ENCODE measurements at regions not wholly inside any gene's neighbourhood (a gene's known extent, or its start where the extent isn't known, plus 50 kb on each side); places are given as distances from the start of the nearest gene placed in this dataset.

- Histone ChIP-seq H3K9me1 (ENCODE audit: control insufficient read depth, extremely low read depth, insufficient read depth, low read length) (no peaks in the 10 kb centered on the region), H3K9ac (ENCODE audit: control insufficient read depth, extremely low read depth, insufficient read depth, low read length) (no peak overlapping the region), H3K27me3 (ENCODE audit: control insufficient read depth, extremely low read depth, insufficient read depth, low read length) (no peaks in the 10 kb centered on the region), H4K20me1 (ENCODE audit: control insufficient read depth, extremely low read depth, insufficient read depth, low read length) (no peaks in the 10 kb centered on the region), H2AFZ (ENCODE audit: control insufficient read depth, low read length) (no peak overlapping the region), H3K4me3 (ENCODE audit: control insufficient read depth in 2 of 3, extremely low read depth in 1 of 3, insufficient read depth in 2 of 3, low read depth in 1 of 3, low read length in 3 of 3) (no peak overlapping the region), H3K27ac (ENCODE audit: control insufficient read depth, insufficient read depth, low read length) (no peak overlapping the region), H3K4me1 (ENCODE audit: control insufficient read depth, extremely low read depth, insufficient read depth, low read length) (no peaks in the 10 kb centered on the region), H3K4me2 (ENCODE audit: control insufficient read depth, extremely low read depth, insufficient read depth, low read depth, low read length) (no peak overlapping the region), H3K9me3 (ENCODE audit: control insufficient read depth, low read depth, low read length) (no peaks in the 10 kb centered on the region), H3K36me3 (ENCODE audit: control insufficient read depth in 2 of 2, extremely low read depth in 1 of 2, insufficient read depth in 2 of 2, low read length in 2 of 2) (peaks cover 12 to 23% of the 10 kb centered on the region in 2 experiments), H3K79me2 (ENCODE audit: control insufficient read depth, insufficient read depth, low read length) (peaks cover 88% of the 10 kb centered on the region)
- DNase-seq (ENCODE audit: low read depth, low spot score): no peak
- dilution Hi-C loops (cut with MboI; ENCODE audit: extremely low pct_ligation_motif_present, low sequenced_read_pairs): no loop called here
- no peak for TF ChIP-seq EZH2 (IDR thresholded peaks at IDR 0.05; ENCODE audit: low read length)
- TF ChIP-seq CTCF (optimal IDR thresholded peaks at IDR 0.05 in 1 of 3, IDR thresholded peaks at IDR 0.05 in 1 of 3, conservative IDR thresholded peaks at IDR 0.05 in 1 of 3; ENCODE audit: extremely low read depth in 1 of 3, insufficient read depth in 2 of 3, low read length in 3 of 3): no peak
- no peak for FAIRE-seq
These were observed 414.2 kb upstream of the WWC1 start for GRCh38 chr5:167877114-167877722.

- H3K36me3 ChIP-seq (ENCODE audit: control insufficient read depth in 2 of 2, extremely low read depth in 1 of 2, insufficient read depth in 2 of 2, low read length in 2 of 2): peaks cover 15 to 23% of the 10 kb centered on the region in 2 experiments
- H2AFZ ChIP-seq (ENCODE audit: control insufficient read depth, low read length): no peak overlapping the region
- DNase-seq (ENCODE audit: low read depth, low spot score) (no peak), FAIRE-seq (no peak)
- H3K4me3 ChIP-seq (ENCODE audit: control insufficient read depth in 2 of 3, extremely low read depth in 1 of 3, insufficient read depth in 2 of 3, low read depth in 1 of 3, low read length in 3 of 3): no peak overlapping the region
- H3K9ac ChIP-seq (ENCODE audit: control insufficient read depth, extremely low read depth, insufficient read depth, low read length): no peak overlapping the region
- no peak overlapping the region for H3K27ac ChIP-seq (ENCODE audit: control insufficient read depth, insufficient read depth, low read length)
- H4K20me1 ChIP-seq (ENCODE audit: control insufficient read depth, extremely low read depth, insufficient read depth, low read length): no peaks in the 10 kb centered on the region
- no peak for TF ChIP-seq CTCF (optimal IDR thresholded peaks at IDR 0.05 in 1 of 3, IDR thresholded peaks at IDR 0.05 in 1 of 3, conservative IDR thresholded peaks at IDR 0.05 in 1 of 3; ENCODE audit: extremely low read depth in 1 of 3, insufficient read depth in 2 of 3, low read length in 3 of 3)
- TF ChIP-seq EZH2 (IDR thresholded peaks at IDR 0.05; ENCODE audit: low read length): no peak
- dilution Hi-C loops (cut with MboI; ENCODE audit: extremely low pct_ligation_motif_present, low sequenced_read_pairs): no loop called here
- H3K9me1 ChIP-seq (ENCODE audit: control insufficient read depth, extremely low read depth, insufficient read depth, low read length): no peaks in the 10 kb centered on the region
- peaks cover 89% of the 10 kb centered on the region for H3K79me2 ChIP-seq (ENCODE audit: control insufficient read depth, insufficient read depth, low read length)
- no peaks in the 10 kb centered on the region for H3K4me1 ChIP-seq (ENCODE audit: control insufficient read depth, extremely low read depth, insufficient read depth, low read length)
- H3K9me3 ChIP-seq (ENCODE audit: control insufficient read depth, low read depth, low read length): no peaks in the 10 kb centered on the region
- H3K27me3 ChIP-seq (ENCODE audit: control insufficient read depth, extremely low read depth, insufficient read depth, low read length): no peaks in the 10 kb centered on the region
- no peak overlapping the region for H3K4me2 ChIP-seq (ENCODE audit: control insufficient read depth, extremely low read depth, insufficient read depth, low read depth, low read length)
These were observed 413.5 kb upstream of the WWC1 start for GRCh38 chr5:167877924-167878323.

All from keratinocyte (primary cell).